WTC11 (cell line): ENCODE measurements at regions not wholly inside any gene's neighbourhood (a gene's known extent, or its start where the extent isn't known, plus 50 kb on each side); places are given as distances from the start of the nearest gene placed in this dataset.

ENCODE experiments used
- ATAC-seq: fragments of 200-7000 bp; cut with Tn5 transposase; 2 replicates; pipeline ENCODE4 v1.10.0; 2021; ENCODE audit warnings: mild to moderate bottlenecking, moderate library complexity
- CTCF ChIA-PET: fragments of 300-600 bp; sonication (Branson Sonifier 250); formaldehyde crosslinking; loops from one replicate; lab custom pipeline; 2021; ENCODE audit warnings: antibody characterized with exemption; lab: Charles Lee
- POLR2A ChIA-PET: fragments of 350-600 bp; sonication (Branson Sonifier 250); formaldehyde crosslinking; loops from one replicate; lab custom pipeline; 2021; ENCODE audit warnings: antibody characterized with exemption; lab: Charles Lee
- DNase-seq: peaks from one replicate; pipeline ENCODE4 v3.0.0; 2021; ENCODE audit warnings: low spot score
- H3K27ac Mint-ChIP-seq: 2 replicates; pipeline ENCODE4 v1.8.0; 2021; ENCODE audit warnings: mixed read lengths
- H3K27me3 Mint-ChIP-seq: 2 replicates; pipeline ENCODE4 v1.8.0; 2021; ENCODE audit warnings: low read depth, mild to moderate bottlenecking, moderate library complexity, mixed read lengths
- H3K36me3 Mint-ChIP-seq: 2 replicates; pipeline ENCODE4 v1.8.0; 2021; ENCODE audit warnings: mixed read lengths
- H3K4me1 Mint-ChIP-seq: 2 replicates; pipeline ENCODE4 v1.8.0; 2022; ENCODE audit warnings: mixed read lengths
- H3K4me3 Mint-ChIP-seq: 2 replicates; pipeline ENCODE4 v1.8.0; 2021; ENCODE audit warnings: mild to moderate bottlenecking, moderate library complexity, mixed read lengths
- H3K9me3 Mint-ChIP-seq: 2 replicates; pipeline ENCODE4 v1.8.0; 2021; ENCODE audit warnings: mixed read lengths
- ATF2 ChIP-seq: sonication (generic); formaldehyde crosslinking; IDR thresholded peaks from 2 replicates; pipeline ENCODE4 v1.8.1; 2022; ENCODE audit warnings: low read depth, missing genetic modification reagents, borderline replicate concordance
- CREB1 ChIP-seq: sonication (generic); formaldehyde crosslinking; IDR thresholded peaks from 2 replicates; pipeline ENCODE4 v1.8.0; 2023; ENCODE audit warnings: mild to moderate bottlenecking, missing genetic modification reagents
- E2F4 ChIP-seq: sonication (generic); formaldehyde crosslinking; IDR thresholded peaks from 2 replicates; pipeline ENCODE4 v1.8.1; 2022; ENCODE audit warnings: low read depth, mild to moderate bottlenecking, moderate library complexity, missing genetic modification reagents, borderline replicate concordance
- E2F5 ChIP-seq: sonication (generic); formaldehyde crosslinking; IDR thresholded peaks from 2 replicates; pipeline ENCODE4 v1.8.1; 2022; ENCODE audit warnings: mild to moderate bottlenecking, moderate library complexity, missing genetic modification reagents
- EMX1 ChIP-seq: fragments of 250-450 bp; sonication (Bioruptor Pico); IDR thresholded peaks from 2 replicates; pipeline ENCODE4 v1.8.0; 2021; ENCODE audit warnings: mild to moderate bottlenecking
- ESRRA ChIP-seq: sonication (generic); formaldehyde crosslinking; IDR thresholded peaks from 2 replicates; pipeline ENCODE4 v1.8.1; 2022; ENCODE audit warnings: mild to moderate bottlenecking, missing genetic modification reagents, borderline replicate concordance
- ETV6 ChIP-seq: sonication (generic); formaldehyde crosslinking; IDR thresholded peaks from 2 replicates; pipeline ENCODE4 v1.8.1; 2022; ENCODE audit warnings: mild to moderate bottlenecking, missing genetic modification reagents
- FOXK1 ChIP-seq: sonication (generic); formaldehyde crosslinking; IDR thresholded peaks from 2 replicates; pipeline ENCODE4 v1.8.0; 2022; ENCODE audit warnings: mild to moderate bottlenecking, moderate library complexity, missing genetic modification reagents
- GABPB1 ChIP-seq: sonication (generic); formaldehyde crosslinking; IDR thresholded peaks from 2 replicates; pipeline ENCODE4 v1.8.1; 2023; ENCODE audit warnings: mild to moderate bottlenecking, missing genetic modification reagents
- MLX ChIP-seq: sonication (generic); formaldehyde crosslinking; IDR thresholded peaks from 2 replicates; pipeline ENCODE4 v1.8.1; 2023; ENCODE audit warnings: mild to moderate bottlenecking, missing genetic modification reagents, moderate library complexity
- NFE2L1 ChIP-seq: sonication (generic); formaldehyde crosslinking; IDR thresholded peaks from 2 replicates; pipeline ENCODE4 v1.8.1; 2023; ENCODE audit warnings: missing genetic modification reagents
- NR1H2 ChIP-seq: sonication (generic); formaldehyde crosslinking; IDR thresholded peaks from 2 replicates; pipeline ENCODE4 v1.9.0; 2021; ENCODE audit warnings: mild to moderate bottlenecking, moderate library complexity, missing genetic modification reagents
- PRRX2 ChIP-seq: fragments of 250-450 bp; sonication (Bioruptor Pico); IDR thresholded peaks from 2 replicates; pipeline ENCODE4 v1.8.0; 2021; ENCODE audit warnings: mild to moderate bottlenecking
- SP1 ChIP-seq: sonication (generic); formaldehyde crosslinking; conservative IDR thresholded peaks from 2 replicates; pipeline ENCODE4 v1.8.1; 2022; ENCODE audit warnings: missing genetic modification reagents
- STAT6 ChIP-seq: sonication (generic); formaldehyde crosslinking; conservative IDR thresholded peaks from 2 replicates; pipeline ENCODE4 v1.8.1; 2023; ENCODE audit warnings: mild to moderate bottlenecking, low read depth, missing genetic modification reagents, moderate library complexity
- ZNF121 ChIP-seq: sonication (generic); formaldehyde crosslinking; IDR thresholded peaks from 2 replicates; pipeline ENCODE4 v1.8.0; 2023; ENCODE audit warnings: missing genetic modification reagents
- ZNF219 ChIP-seq: sonication (generic); formaldehyde crosslinking; IDR thresholded peaks from 2 replicates; pipeline ENCODE4 v1.8.0; 2023; ENCODE audit warnings: missing genetic modification reagents, mild to moderate bottlenecking, borderline replicate concordance
- ZNF396 ChIP-seq: fragments of 250-450 bp; sonication (Bioruptor Pico); IDR thresholded peaks from 2 replicates; pipeline ENCODE4 v1.8.0; 2021; ENCODE audit warnings: mild to moderate bottlenecking, moderate library complexity, borderline replicate concordance
- ZNF512 ChIP-seq: sonication (generic); formaldehyde crosslinking; IDR thresholded peaks from 2 replicates; pipeline ENCODE4 v1.8.1; 2022; ENCODE audit warnings: missing genetic modification reagents, borderline replicate concordance

GRCh38 chr6:56860475-56860874 lies 94.4 kb upstream of the BEND6 start (continued):
- TF ChIP-seq STAT6 (CRISPR knock-in tag): no peak
- TF ChIP-seq CREB1 (CRISPR knock-in tag): no peak
- TF ChIP-seq SP1 (CRISPR knock-in tag): no peak
- no peak for TF ChIP-seq NFE2L1
- no peak for TF ChIP-seq ZNF219 (CRISPR knock-in tag)
- no peak for TF ChIP-seq E2F5 (CRISPR knock-in tag)
- TF ChIP-seq E2F4 (CRISPR knock-in tag): no peak
- no peak for TF ChIP-seq NR1H2 (CRISPR knock-in tag)

- ATAC-seq: no peak
- Mint-ChIP-seq H3K27ac (no peak overlapping the region), H3K4me1 (peaks cover 29% of the 10 kb centered on the region), H3K9me3 (no peaks in the 10 kb centered on the region), H3K27me3 (no peaks in the 10 kb centered on the region; the same call in 1 of the 2 replicates), H3K36me3 (no peaks in the 10 kb centered on the region), H3K4me3 (no peak overlapping the region)
- TF ChIP-seq PRRX2 (CRISPR knock-in tag) (no peak), GABPB1 (CRISPR knock-in tag) (no peak), CREB1 (CRISPR knock-in tag) (no peak), E2F5 (CRISPR knock-in tag) (no peak), ETV6 (CRISPR knock-in tag) (no peak), ZNF512 (CRISPR knock-in tag) (no peak), MLX (CRISPR knock-in tag) (no peak), ATF2 (CRISPR knock-in tag) (no peak), FOXK1 (CRISPR knock-in tag) (no peak), ZNF121 (CRISPR knock-in tag) (no peak), ZNF396 (CRISPR knock-in tag) (no peak), EMX1 (CRISPR knock-in tag) (no peak), ESRRA (CRISPR knock-in tag) (no peak)
- DNase-seq: no peak
- POLR2A ChIA-PET: no interaction called here
- CTCF ChIA-PET: interaction anchor here (1.0 kb wide), 1 partner anchor 12 kb away, joined by 3 read pairs; no protein-coding TSS in a partner anchor
Measured at GRCh38 chr6:56856036-56856580, 98.8 kb upstream of the BEND6 start.
